ENCODE measurements at regions not wholly inside any gene's neighbourhood (a gene's known extent, or its start where the extent isn't known, plus 50 kb on each side); places are given as distances from the start of the nearest gene placed in this dataset.

GRCh38 chr1:208526613-208527125 is 282.5 kb upstream of the PLXNA2 start:
- no peak for TF ChIP-seq CTCF (IDR thresholded peaks at IDR 0.05; ENCODE audit: borderline replicate concordance, extremely low read depth, insufficient read depth)
- FAIRE-seq, result no peak

GRCh38 chr1:208527156-208527555 is 283.0 kb upstream of the PLXNA2 start:
- DNase-seq (no peak), FAIRE-seq (no peak)
- Histone ChIP-seq H3K27me3 (ENCODE audit: control insufficient read depth, insufficient read depth, low read length) (no peaks in the 10 kb centered on the region), H3K4me3 (ENCODE audit: low read length in 3 of 3) (no peak overlapping the region), H3K36me3 (ENCODE audit: control insufficient read depth in 2 of 3, insufficient read depth in 3 of 3, low read length in 3 of 3) (no peaks in the 10 kb centered on the region), H3K27ac (ENCODE audit: low read depth in 2 of 2, low read length in 2 of 2) (no peak overlapping the region), H3K9me3 (ENCODE audit: control insufficient read depth in 2 of 3, insufficient read depth in 1 of 3, low read length in 3 of 3) (no peaks in the 10 kb centered on the region), H3K4me1 (ENCODE audit: control insufficient read depth in 2 of 3, insufficient read depth in 2 of 3, low read depth in 1 of 3, low read length in 3 of 3) (peaks cover 0 to 2% (median 0%) of the 10 kb centered on the region in 3 donors), H3K9ac (ENCODE audit: low read length in 3 of 3) (no peak overlapping the region)
- TF ChIP-seq CTCF (IDR thresholded peaks at IDR 0.05; ENCODE audit: borderline replicate concordance, extremely low read depth, insufficient read depth), result no peak
- intact Hi-C loops (cut with DNase I), result no loop called here

More at GRCh38 chr1:208526613-208527125, 282.5 kb upstream of the PLXNA2 start:
- no peak for DNase-seq
- intact Hi-C loops (cut with DNase I), result no loop called here
- Histone ChIP-seq H3K27me3 (ENCODE audit: control insufficient read depth, insufficient read depth, low read length) (no peaks in the 10 kb centered on the region), H3K9ac (ENCODE audit: low read length in 3 of 3) (no peak overlapping the region), H3K4me3 (ENCODE audit: low read length in 3 of 3) (no peak overlapping the region), H3K4me1 (ENCODE audit: control insufficient read depth in 2 of 3, insufficient read depth in 2 of 3, low read depth in 1 of 3, low read length in 3 of 3) (peaks cover 0 to 2% (median 0%) of the 10 kb centered on the region in 3 donors), H3K9me3 (ENCODE audit: control insufficient read depth in 2 of 3, insufficient read depth in 1 of 3, low read length in 3 of 3) (no peaks in the 10 kb centered on the region), H3K27ac (ENCODE audit: low read depth in 2 of 2, low read length in 2 of 2) (no peak overlapping the region), H3K36me3 (ENCODE audit: control insufficient read depth in 2 of 3, insufficient read depth in 3 of 3, low read length in 3 of 3) (no peaks in the 10 kb centered on the region)

GRCh38 chr1:208528578-208529240 is 284.5 kb upstream of the PLXNA2 start:
- FAIRE-seq, result no peak
- no peak for TF ChIP-seq CTCF (IDR thresholded peaks at IDR 0.05; ENCODE audit: borderline replicate concordance, extremely low read depth, insufficient read depth)
- Histone ChIP-seq H3K27me3 (ENCODE audit: control insufficient read depth, insufficient read depth, low read length) (no peaks in the 10 kb centered on the region), H3K27ac (ENCODE audit: low read depth in 2 of 2, low read length in 2 of 2) (no peak overlapping the region), H3K4me3 (ENCODE audit: low read length in 3 of 3) (no peak overlapping the region), H3K36me3 (ENCODE audit: control insufficient read depth in 2 of 3, insufficient read depth in 3 of 3, low read length in 3 of 3) (no peaks in the 10 kb centered on the region), H3K9ac (ENCODE audit: low read length in 3 of 3) (no peak overlapping the region), H3K9me3 (ENCODE audit: control insufficient read depth in 2 of 3, insufficient read depth in 1 of 3, low read length in 3 of 3) (no peaks in the 10 kb centered on the region), H3K4me1 (ENCODE audit: control insufficient read depth in 2 of 3, insufficient read depth in 2 of 3, low read depth in 1 of 3, low read length in 3 of 3) (peaks cover 0 to 2% (median 0%) of the 10 kb centered on the region in 3 donors)
- DNase-seq, result peak in 3 of 5 donors; percentile 44 to 90 (median 67)
- intact Hi-C loops (cut with DNase I), result no loop called here
